Osteoblast (primary cell): ENCODE measurements at regions not wholly inside any gene's neighbourhood (a gene's known extent, or its start where the extent isn't known, plus 50 kb on each side); places are given as distances from the start of the nearest gene placed in this dataset. TPM values are rescaled to one million over a fixed set of nuclear protein-coding genes. Genes with fewer than 3 reads are reported as not detected.
"Not testable (repeated sequence)": the region's sequence is repeated elsewhere in the genome, so short reads cannot be mapped to it uniquely, and the experiment has no call there.

Experiments used
- DNase-seq: peaks from one replicate; pipeline ENCODE4 v3.0.0; 2011; ENCODE audit warnings: low spot score, mixed read lengths; ENCODE audit not compliant: insufficient read length; ENCODE audit errors: missing footprints
- H2AFZ ChIP-seq: 2 replicates; pipeline ENCODE4 v1.6.0; 2011; ENCODE audit warnings: mild to moderate bottlenecking, low read length
- H3K27ac ChIP-seq: 2 replicates; pipeline ENCODE4 v1.5.1; 2011; ENCODE audit warnings: mild to moderate bottlenecking, low read depth, low read length, moderate library complexity
- H3K27me3 ChIP-seq: 2 replicates; pipeline ENCODE4 v1.6.0; 2012; ENCODE audit warnings: mild to moderate bottlenecking, control low read depth, inconsistent platforms, low read length, moderate library complexity; ENCODE audit not compliant: insufficient read depth
- H3K36me3 ChIP-seq: 2 replicates; pipeline ENCODE4 v1.5.1; 2011; ENCODE audit warnings: mild to moderate bottlenecking, low read length, control low read depth, moderate library complexity; ENCODE audit not compliant: insufficient read depth
- H3K4me1 ChIP-seq: 2 replicates; pipeline ENCODE4 v1.5.1; 2011; ENCODE audit warnings: mild to moderate bottlenecking, low read length, control low read depth, moderate library complexity; ENCODE audit not compliant: insufficient read depth
- H3K4me2 ChIP-seq: 2 replicates; pipeline ENCODE4 v1.6.0; 2011; ENCODE audit warnings: mild to moderate bottlenecking, low read length; ENCODE audit not compliant: insufficient read depth
- H3K4me3 ChIP-seq: fragments of 200-600 bp; sonication (generic); 3 replicates; pipeline ENCODE4 v1.5.1; 2012; ENCODE audit warnings: mild to moderate bottlenecking, low read length, inconsistent platforms; ENCODE audit not compliant: insufficient read depth
- H3K79me2 ChIP-seq: 2 replicates; pipeline ENCODE4 v1.6.0; 2012; ENCODE audit warnings: mild to moderate bottlenecking, low read length, control low read depth, inconsistent platforms; ENCODE audit not compliant: insufficient read depth
- H3K9me3 ChIP-seq: 2 replicates; pipeline ENCODE4 v1.5.1; 2011; ENCODE audit warnings: low read depth, low read length, control low read depth
- H4K20me1 ChIP-seq: 2 replicates; pipeline ENCODE4 v1.6.0; 2012; ENCODE audit warnings: mild to moderate bottlenecking, low read length, control low read depth; ENCODE audit not compliant: insufficient read depth
- small RNA-seq: library from RNA; depleted of rRNA; stranded (forward); fragments of <200 nt; gene quantifications from one replicate; pipeline ENCODE3, GENCODE V24; 2012
- TF ChIP-seq, protein P1 (sequence below): IDR thresholded peaks from 2 replicates; pipeline ENCODE4 v1.5.1; 2011; ENCODE audit warnings: mild to moderate bottlenecking, low read depth, low read length, moderate library complexity; ENCODE audit errors: extremely low read depth

- H3K9me3 ChIP-seq, H3K36me3 ChIP-seq, H4K20me1 ChIP-seq, H3K79me2 ChIP-seq, H3K4me1 ChIP-seq, H3K4me2 ChIP-seq, H3K27me3 ChIP-seq, H3K4me3 ChIP-seq, DNase-seq, H3K27ac ChIP-seq, H2AFZ ChIP-seq: not testable (repeated sequence)
These were observed 55.1 kb upstream of the GPR39 start for GRCh38 chr2:132361498-132361897.

DNA sequence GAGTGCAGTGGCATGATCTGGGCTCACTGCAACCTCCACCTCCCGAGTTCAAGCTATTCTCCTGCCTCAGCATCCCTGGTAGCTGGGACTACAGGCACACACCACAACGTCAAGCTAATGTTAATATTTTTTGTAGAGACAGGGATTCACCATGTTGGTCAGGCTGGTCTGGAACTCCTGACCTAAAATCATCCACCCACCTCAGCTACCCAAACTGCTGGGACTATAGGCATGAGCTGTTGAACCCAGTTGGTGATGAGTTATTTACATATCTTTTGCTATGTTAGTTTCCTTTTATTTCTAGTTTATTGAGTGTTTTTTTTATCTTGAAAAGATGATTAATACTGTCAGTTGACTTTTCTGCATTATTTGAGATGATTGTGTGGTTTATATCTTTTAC lies 53.3 kb upstream of the GPR39 start:
- H3K4me1 ChIP-seq, H3K79me2 ChIP-seq, H4K20me1 ChIP-seq, H3K36me3 ChIP-seq, H3K4me2 ChIP-seq, H2AFZ ChIP-seq, H3K27me3 ChIP-seq, H3K4me3 ChIP-seq, H3K27ac ChIP-seq, DNase-seq, H3K9me3 ChIP-seq: not testable (repeated sequence)

GRCh38 chr2:132365963-132366362 lies 50.6 kb upstream of the GPR39 start:
- not testable (repeated sequence) for H3K27me3 ChIP-seq, H2AFZ ChIP-seq, H3K4me3 ChIP-seq, H3K9me3 ChIP-seq, H3K4me2 ChIP-seq, DNase-seq, H4K20me1 ChIP-seq, H3K36me3 ChIP-seq, H3K79me2 ChIP-seq, H3K27ac ChIP-seq, H3K4me1 ChIP-seq

DNA sequence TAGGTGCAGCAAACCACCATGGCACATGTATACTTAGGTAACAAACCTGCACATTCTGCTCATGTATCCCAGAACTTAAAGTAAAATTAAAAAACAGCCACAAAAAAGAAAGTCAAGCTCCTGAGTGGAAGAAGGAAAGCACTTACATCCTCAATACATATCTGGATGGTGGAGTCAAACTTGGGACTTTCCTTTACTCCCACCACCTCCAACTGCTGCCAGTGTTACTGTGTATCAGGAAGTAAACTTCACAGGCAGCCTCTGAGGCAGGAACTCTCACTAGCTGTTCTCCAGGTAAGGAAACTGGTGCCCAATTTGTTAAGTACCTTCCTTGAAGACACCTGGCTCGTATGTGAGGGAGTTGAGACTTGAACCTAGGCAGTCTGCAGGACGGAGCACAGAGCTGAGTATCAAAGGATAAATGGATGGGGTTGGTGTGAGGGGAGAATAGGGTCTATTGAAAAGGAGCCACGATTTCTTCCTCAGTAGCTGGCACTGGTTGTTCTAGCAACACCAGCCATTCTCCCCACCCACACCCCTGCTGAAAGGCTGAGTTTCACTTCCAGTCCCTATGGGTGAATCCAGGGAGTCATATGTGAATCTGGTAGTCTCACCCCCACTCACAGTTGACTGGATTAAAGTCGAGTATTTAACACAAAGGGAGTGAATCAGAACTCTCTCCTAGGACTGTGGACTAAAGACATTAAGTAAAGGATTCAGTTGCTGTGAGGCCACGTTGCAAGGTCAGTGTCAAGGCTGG lies 50.0 kb upstream of the GPR39 start:
- no peak for DNase-seq
- H3K4me2 ChIP-seq: no peak overlapping the region
- no peak overlapping the region for H3K27ac ChIP-seq
- TF ChIP-seq, protein P1, sequence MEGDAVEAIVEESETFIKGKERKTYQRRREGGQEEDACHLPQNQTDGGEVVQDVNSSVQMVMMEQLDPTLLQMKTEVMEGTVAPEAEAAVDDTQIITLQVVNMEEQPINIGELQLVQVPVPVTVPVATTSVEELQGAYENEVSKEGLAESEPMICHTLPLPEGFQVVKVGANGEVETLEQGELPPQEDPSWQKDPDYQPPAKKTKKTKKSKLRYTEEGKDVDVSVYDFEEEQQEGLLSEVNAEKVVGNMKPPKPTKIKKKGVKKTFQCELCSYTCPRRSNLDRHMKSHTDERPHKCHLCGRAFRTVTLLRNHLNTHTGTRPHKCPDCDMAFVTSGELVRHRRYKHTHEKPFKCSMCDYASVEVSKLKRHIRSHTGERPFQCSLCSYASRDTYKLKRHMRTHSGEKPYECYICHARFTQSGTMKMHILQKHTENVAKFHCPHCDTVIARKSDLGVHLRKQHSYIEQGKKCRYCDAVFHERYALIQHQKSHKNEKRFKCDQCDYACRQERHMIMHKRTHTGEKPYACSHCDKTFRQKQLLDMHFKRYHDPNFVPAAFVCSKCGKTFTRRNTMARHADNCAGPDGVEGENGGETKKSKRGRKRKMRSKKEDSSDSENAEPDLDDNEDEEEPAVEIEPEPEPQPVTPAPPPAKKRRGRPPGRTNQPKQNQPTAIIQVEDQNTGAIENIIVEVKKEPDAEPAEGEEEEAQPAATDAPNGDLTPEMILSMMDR: no peak
- H3K79me2 ChIP-seq: no peaks in the 10 kb centered on the region
- H3K4me3 ChIP-seq: no peak overlapping the region
- H2AFZ ChIP-seq: no peak overlapping the region
- H3K4me1 ChIP-seq: no peaks in the 10 kb centered on the region
- no peaks in the 10 kb centered on the region for H3K36me3 ChIP-seq
- no peaks in the 10 kb centered on the region for H3K9me3 ChIP-seq
- H3K27me3 ChIP-seq: no peaks in the 10 kb centered on the region
- no peaks in the 10 kb centered on the region for H4K20me1 ChIP-seq

Small RNA genes in the stretch of these regions (small RNA-seq; reads per million reads assigned to genes)
- not detected for gene MIR663B
- not detected for gene RNA5-8SP5
